ENCODE measurements at regions not wholly inside any gene's neighbourhood (a gene's known extent, or its start where the extent isn't known, plus 50 kb on each side); places are given as distances from the start of the nearest gene placed in this dataset.
A peak's percentile ranks its signal among the peaks of the same experiment; 100 is the strongest.

DNA sequence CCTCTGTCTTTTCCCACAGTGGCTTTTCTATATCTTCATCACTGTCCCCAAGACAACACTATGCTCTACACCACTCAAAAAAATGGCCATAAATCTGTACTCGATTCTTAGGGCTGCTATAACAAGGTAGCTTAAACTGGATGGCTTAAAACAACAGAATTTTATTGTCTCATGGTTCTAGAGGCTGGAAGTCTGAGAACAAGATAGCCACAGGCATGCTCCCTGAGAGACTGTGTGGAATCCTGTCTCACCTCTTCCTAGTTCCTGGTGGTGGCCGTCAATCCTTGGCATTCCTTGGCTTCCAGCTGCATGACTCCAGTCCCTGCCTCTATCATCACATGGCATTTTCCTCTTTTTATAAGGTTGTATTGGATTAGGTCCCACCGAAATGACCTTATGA is 70.7 kb upstream of the DCLK2 start:
- no peaks in the 10 kb centered on the region for H3K36me3 ChIP-seq (replicated peaks in 1 of 2; ENCODE audit: control insufficient read depth in 1 of 2, insufficient read depth in 2 of 2, low read length in 2 of 2)
- no CpG with 5 or more reads among the region's 3 CpGs for WGBS (ENCODE audit: insufficient coverage)
- H3K4me3 ChIP-seq (replicated peaks in 1 of 3; ENCODE audit: low read depth in 2 of 3, low read length in 3 of 3): no peak overlapping the region
- H3K4me1 ChIP-seq (ENCODE audit: control insufficient read depth in 1 of 2, insufficient read depth in 2 of 2, low read length in 2 of 2): no peaks in the 10 kb centered on the region
- H2AFZ ChIP-seq (ENCODE audit: insufficient read depth, low read depth, low read length, poor library complexity, severe bottlenecking): no peak overlapping the region
- no peaks in the 10 kb centered on the region for H3K4me1 Mint-ChIP-seq
- H3K9me3 ChIP-seq (replicated peaks in 1 of 2; ENCODE audit: control insufficient read depth in 1 of 2, insufficient read depth in 1 of 2, low read length in 2 of 2): no peaks in the 10 kb centered on the region
- H3K27ac ChIP-seq (ENCODE audit: low read depth in 1 of 2, low read length in 2 of 2): no peak overlapping the region
- no peaks in the 10 kb centered on the region for H3K79me2 ChIP-seq (ENCODE audit: insufficient read depth, low read length)
- H3K27ac Mint-ChIP-seq: no peak overlapping the region
- H3K9me3 Mint-ChIP-seq: no peaks in the 10 kb centered on the region
- DNase-seq: no peak
- no peak overlapping the region for H3K4me3 Mint-ChIP-seq
- H3K36me3 Mint-ChIP-seq: no peaks in the 10 kb centered on the region
- H3K9ac ChIP-seq (ENCODE audit: insufficient read depth, low read length, poor library complexity, severe bottlenecking): no peak overlapping the region
- H3K4me2 ChIP-seq (replicated peaks; ENCODE audit: extremely low read depth, low read length, poor library complexity, severe bottlenecking): no peak overlapping the region
- peaks cover 0 to 3% (median 0%) of the 10 kb centered on the region in 3 donors for H3K27me3 Mint-ChIP-seq (ENCODE audit: low read depth in 3 of 3)
- peaks cover 2 to 4% of the 10 kb centered on the region in 2 donors for H3K27me3 ChIP-seq (ENCODE audit: control insufficient read depth in 2 of 2, insufficient read depth in 2 of 2, low read length in 2 of 2)
- no peaks in the 10 kb centered on the region for H4K20me1 ChIP-seq (ENCODE audit: insufficient read depth, low read length)
- intact Hi-C loops (cut with micrococcal nuclease): loop anchor here (10.0 kb wide), 2 partner anchors 197 to 237 kb away; no protein-coding TSS in a partner anchor
- TF ChIP-seq, protein P1, sequence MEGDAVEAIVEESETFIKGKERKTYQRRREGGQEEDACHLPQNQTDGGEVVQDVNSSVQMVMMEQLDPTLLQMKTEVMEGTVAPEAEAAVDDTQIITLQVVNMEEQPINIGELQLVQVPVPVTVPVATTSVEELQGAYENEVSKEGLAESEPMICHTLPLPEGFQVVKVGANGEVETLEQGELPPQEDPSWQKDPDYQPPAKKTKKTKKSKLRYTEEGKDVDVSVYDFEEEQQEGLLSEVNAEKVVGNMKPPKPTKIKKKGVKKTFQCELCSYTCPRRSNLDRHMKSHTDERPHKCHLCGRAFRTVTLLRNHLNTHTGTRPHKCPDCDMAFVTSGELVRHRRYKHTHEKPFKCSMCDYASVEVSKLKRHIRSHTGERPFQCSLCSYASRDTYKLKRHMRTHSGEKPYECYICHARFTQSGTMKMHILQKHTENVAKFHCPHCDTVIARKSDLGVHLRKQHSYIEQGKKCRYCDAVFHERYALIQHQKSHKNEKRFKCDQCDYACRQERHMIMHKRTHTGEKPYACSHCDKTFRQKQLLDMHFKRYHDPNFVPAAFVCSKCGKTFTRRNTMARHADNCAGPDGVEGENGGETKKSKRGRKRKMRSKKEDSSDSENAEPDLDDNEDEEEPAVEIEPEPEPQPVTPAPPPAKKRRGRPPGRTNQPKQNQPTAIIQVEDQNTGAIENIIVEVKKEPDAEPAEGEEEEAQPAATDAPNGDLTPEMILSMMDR (IDR thresholded peaks at IDR 0.05): no peak

GRCh38 chr4:150008546-150008945 is 69.7 kb upstream of the DCLK2 start:
- Mint-ChIP-seq H3K4me3 (no peak overlapping the region), H3K9me3 (no peaks in the 10 kb centered on the region), H3K4me1 (no peaks in the 10 kb centered on the region), H3K36me3 (no peaks in the 10 kb centered on the region), H3K27me3 (ENCODE audit: low read depth in 3 of 3) (peaks cover 0 to 3% (median 0%) of the 10 kb centered on the region in 3 donors), H3K27ac (no peak overlapping the region)
- Histone ChIP-seq H3K9me3 (replicated peaks in 1 of 2; ENCODE audit: control insufficient read depth in 1 of 2, insufficient read depth in 1 of 2, low read length in 2 of 2) (no peaks in the 10 kb centered on the region), H3K9ac (ENCODE audit: insufficient read depth, low read length, poor library complexity, severe bottlenecking) (no peak overlapping the region), H3K79me2 (ENCODE audit: insufficient read depth, low read length) (no peaks in the 10 kb centered on the region), H2AFZ (ENCODE audit: insufficient read depth, low read depth, low read length, poor library complexity, severe bottlenecking) (no peak overlapping the region), H3K36me3 (replicated peaks in 1 of 2; ENCODE audit: control insufficient read depth in 1 of 2, insufficient read depth in 2 of 2, low read length in 2 of 2) (no peaks in the 10 kb centered on the region), H3K4me3 (replicated peaks in 1 of 3; ENCODE audit: low read depth in 2 of 3, low read length in 3 of 3) (no peak overlapping the region), H3K27ac (ENCODE audit: low read depth in 1 of 2, low read length in 2 of 2) (no peak overlapping the region), H3K4me1 (ENCODE audit: control insufficient read depth in 1 of 2, insufficient read depth in 2 of 2, low read length in 2 of 2) (no peaks in the 10 kb centered on the region), H3K27me3 (ENCODE audit: control insufficient read depth in 2 of 2, insufficient read depth in 2 of 2, low read length in 2 of 2) (peaks cover 2 to 4% of the 10 kb centered on the region in 2 donors), H4K20me1 (ENCODE audit: insufficient read depth, low read length) (no peaks in the 10 kb centered on the region), H3K4me2 (replicated peaks; ENCODE audit: extremely low read depth, low read length, poor library complexity, severe bottlenecking) (no peak overlapping the region)
- TF ChIP-seq, protein P1 (IDR thresholded peaks at IDR 0.05): no peak
- no CpG with 5 or more reads among the region's 2 CpGs for WGBS (ENCODE audit: insufficient coverage)
- peak in 1 of 3 donors; percentile 8 for DNase-seq
- intact Hi-C loops (cut with micrococcal nuclease): loop anchor here (10.0 kb wide), 2 partner anchors 196 to 236 kb away; no protein-coding TSS in a partner anchor

Data from CD14-positive monocyte (primary cell).